ENCODE measurements at regions not wholly inside any gene's neighbourhood (a gene's known extent, or its start where the extent isn't known, plus 50 kb on each side); places are given as distances from the start of the nearest gene placed in this dataset.

GRCh38 chr6:63371104-63371715 lies 51.4 kb upstream of the LGSN start:
- no peak for DNase-seq

DNA sequence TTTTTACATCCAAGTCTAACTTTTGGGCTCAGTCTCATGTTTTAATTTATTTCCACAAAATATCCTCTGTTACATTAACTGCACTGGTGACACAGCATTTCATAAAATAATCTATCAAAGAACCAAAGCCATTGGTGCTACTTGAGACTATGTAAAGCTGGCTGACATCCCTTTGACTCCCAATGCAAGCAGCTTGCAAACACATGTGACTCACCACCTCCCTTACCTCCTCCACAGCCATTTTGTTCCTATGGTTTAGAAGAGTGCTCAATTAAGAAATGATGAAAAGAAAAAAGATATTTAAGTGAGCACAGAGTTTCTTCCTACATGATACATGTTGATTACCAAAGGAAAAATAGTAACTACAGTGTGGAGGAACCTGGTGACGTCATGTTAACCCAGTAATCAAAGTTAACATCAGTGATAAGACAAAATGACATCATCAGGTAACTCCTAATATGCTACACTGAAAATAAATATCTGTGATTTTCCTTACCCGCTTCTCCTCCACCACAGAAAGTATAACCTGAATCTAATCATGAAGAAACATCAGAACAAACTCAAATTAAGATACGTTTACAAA lies 53.3 kb upstream of the LGSN start:
- DNase-seq, result no peak

DNA sequence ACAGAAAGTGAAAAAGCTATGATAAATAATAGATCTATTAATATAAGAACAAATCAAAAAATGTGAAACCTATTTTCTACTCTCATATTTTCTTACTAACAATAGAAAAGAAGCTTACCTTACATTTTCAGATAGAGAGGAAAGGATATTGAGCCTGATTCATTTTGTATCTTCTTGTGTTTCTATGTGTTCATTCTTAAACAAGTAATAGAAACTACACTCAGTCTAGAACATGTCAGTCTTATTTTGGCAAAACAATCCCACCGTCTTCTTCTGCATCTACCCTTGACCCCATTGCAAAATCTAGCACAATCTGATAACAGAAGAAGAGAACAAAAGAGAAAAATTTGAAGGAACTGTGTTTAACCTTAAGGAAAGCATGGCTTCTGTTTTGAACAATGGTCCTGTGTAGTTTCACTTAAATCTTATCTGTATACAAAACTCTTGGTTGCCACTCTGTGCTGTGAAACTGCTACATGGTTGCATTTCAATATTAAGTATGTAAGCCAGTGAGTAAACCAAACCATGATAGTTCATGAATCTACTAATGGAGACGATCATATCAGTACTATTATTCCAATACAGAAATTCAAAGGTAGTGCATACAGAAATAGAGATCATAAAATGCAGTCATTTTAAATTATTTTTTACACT lies 69.5 kb upstream of the LGSN start:
- DNase-seq, result no peak

DNA sequence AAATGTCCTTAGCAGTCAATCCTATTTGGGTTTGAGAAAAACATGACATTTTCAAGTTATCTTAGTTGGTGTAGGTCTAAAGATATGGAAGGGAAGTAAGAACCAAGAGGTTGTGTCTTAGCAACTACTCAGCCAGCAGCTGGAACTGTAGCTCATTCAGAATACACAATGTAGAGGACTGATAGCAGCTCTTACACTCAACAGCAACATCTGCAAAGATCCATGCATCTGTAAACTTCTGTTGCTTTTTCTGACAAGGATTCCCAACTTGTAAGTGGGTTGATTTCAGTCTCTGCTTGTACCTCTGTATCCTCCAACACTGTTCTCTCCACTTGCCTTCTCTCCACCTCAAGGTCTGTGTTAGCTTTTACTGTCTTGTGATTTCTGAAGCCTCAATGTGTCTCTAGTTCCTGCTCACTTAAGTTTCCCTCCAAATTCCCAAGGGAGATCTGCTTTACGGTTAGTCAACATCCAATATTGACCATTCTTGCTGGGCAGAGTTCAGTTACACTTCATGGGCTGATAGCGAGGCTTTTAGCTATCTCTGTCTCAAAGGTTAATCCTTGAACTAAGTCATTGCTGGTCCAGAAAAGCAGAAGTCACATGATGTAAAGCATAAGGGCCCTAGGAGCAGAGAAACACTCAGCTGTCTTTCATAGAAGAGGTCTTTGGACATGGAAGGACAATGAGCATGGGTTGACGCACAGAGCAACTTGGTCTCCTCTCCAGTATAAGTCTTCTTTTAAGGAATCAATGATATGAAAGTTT lies 71.6 kb upstream of the LGSN start:
- DNase-seq, result no peak

- DNase-seq, result no peak
Observed at GRCh38 chr6:63392092-63392724, 72.4 kb upstream of the LGSN start.

- no peak for DNase-seq
Observed at GRCh38 chr6:63394656-63395308, 75.0 kb upstream of the LGSN start.

DNA sequence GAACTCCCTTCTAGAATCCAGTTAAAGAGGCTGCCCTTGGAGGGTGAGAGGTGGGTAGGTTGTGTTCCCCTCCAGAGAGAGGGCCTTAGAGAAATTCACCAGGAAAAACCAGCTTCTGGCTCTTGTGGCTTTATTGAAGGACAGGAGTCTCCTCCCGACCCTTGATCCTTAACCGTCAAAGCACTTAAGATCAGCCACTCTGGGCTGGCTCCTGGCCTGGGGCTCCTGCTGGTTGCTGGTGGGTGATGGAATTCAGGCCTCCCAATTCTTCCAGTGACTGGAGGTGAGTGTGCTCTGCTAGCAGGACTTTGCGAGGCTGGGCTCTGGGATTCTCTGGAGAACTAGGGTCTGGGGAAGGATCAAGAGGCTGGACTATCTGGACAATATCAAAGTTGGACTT lies 75.6 kb upstream of the LGSN start:
- no peak for DNase-seq

- DNase-seq, result no peak
Observed at GRCh38 chr6:63403725-63404124, 83.9 kb upstream of the LGSN start.

DNA sequence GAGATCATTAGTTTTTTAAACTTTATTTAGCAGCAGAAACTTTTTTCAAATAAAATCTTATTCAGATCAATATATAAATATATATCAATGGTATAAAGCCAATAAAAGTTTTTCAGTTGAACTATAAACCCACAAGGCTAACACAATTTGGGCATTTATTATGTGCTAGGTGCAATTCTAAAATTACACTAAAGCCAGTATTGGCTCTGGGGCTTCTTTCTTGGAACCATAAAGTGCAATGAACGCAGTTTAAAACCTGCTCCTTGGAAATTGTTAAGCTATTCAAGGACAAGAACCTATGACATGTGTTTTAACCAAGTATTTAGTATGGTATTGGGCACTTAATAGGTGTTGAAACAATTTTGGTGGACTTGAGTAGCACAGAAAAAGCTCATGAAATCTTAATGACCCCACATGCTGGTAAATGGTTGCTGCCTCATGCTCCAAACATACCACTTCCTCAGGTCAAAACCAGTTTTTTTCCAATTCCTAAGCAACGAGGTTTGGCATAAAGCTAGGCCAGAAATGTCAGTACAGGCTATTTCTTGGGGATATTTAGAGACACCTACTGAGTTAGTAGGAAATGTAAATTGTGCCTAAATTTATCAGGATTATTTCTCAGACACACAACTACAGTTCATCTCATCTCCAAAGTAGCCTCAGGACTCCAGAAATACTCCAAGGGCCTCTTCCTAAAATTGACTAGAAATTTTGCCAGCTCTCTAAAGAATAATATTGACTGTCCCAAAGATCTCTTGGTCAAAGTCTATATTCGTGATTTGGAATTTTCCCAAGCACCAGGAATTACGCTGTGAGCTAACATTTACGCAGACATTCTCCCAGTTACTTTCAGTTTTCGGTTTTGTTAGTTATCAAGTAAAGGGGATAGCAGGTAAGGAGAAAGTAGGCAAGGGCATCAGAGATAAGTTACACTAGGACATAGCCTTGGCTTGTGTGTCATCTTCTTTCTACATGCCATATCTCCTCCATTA lies 90.9 kb upstream of the LGSN start:
- no peak for DNase-seq

DNA sequence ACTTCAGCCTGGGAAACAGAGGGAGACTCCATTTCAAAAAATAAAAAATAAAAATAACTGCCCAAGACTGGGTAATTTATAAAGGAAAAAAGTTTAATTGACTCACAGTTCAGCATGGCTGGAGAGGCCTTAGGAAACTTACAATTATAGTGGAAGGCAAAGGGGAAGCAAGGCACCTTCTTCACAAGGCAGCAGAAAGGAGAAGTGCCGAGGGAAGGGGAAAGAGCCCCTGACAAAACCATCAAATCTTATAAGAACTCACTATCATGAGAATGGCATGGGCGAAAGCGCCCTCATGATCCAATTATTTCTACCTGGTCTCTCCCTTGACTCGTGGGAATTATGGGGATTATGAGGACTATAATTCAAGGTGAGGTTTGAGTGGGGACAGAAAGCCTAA lies 95.5 kb upstream of the LGSN start:
- no peak for DNase-seq

DNA sequence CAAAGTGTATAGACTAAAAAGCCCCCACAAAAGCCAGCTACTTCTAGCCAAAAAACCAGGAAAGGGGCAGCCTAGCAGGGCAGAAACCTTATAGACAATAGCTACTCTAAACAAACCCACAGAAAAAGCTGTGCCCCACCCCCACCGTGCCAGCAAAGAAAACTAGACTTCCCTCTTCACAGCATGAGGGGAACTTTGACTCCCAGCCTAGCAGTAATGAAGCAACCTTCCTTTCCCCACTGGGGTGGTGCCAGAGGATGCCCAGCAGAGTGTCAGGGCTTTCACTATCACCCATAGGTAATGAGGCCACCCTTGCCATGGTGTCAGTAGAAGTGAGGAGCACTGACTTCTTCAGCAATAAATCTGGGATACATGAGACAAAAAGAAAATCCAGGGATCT lies 99.0 kb upstream of the LGSN start:
- DNase-seq, result no peak

GRCh38 chr6:63424636-63425035 lies 104.9 kb upstream of the LGSN start:
- DNase-seq, result no peak

DNA sequence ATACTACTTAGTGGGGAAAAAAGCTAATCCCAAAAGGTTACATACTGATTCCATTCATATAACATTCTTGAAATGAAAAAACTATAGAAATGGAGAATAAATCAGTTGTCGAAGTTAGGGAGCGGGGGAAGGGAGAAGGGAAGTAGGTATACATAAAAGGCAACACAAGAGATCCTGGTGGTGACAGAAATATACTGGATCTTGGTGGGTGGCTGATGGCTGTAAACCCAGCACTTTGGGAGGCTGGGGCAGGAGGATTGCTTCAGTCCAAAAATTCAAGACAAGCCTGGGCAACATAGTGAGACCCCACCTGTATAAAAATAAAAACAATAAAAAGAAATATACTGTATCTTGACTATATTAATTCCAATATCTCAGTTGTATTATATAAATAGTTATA lies 105.7 kb upstream of the LGSN start:
- DNase-seq, result no peak

- no peak for DNase-seq
Observed at GRCh38 chr6:63426844-63427243, 107.1 kb upstream of the LGSN start.

DNA sequence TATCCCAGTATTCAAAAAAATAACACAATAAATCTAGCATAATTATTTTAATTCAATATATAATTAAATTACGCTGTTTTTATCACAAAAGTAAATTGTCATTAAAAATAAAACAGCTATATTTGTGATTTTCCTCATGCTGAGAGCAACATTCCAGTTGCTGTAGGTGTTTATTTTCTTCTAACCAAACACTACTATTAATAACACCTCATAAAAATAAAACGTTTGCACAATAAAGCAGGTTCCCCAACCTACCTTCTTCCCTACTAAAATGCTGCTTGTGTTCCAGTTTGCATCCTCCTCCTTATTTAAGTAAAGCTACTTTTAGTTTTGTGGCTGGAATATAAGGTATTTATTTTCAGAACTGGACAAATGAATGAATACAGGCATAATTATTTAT lies 108.2 kb upstream of the LGSN start:
- no peak for DNase-seq

GRCh38 chr6:63430985-63431519 lies 111.3 kb upstream of the LGSN start:
- no peak for DNase-seq

DNA sequence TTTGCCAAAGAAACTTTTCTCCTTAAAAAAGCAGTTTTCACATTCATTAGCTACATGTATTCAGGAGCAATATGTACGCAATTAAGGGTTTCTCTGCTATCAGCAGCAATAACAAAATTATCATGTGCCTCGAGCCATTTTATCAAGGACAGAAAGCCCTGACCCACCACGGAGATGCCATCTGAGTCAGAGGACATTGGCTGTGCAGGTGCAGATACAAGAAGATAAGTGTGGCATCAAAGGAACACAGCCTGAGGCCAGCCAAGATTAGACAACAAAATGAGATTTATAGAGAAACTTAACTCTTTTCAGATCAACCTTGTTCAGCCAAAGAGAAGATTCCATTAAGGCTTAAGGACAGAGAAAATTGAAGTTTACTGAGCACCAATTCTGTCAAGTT lies 115.2 kb upstream of the LGSN start:
- DNase-seq, result no peak

GRCh38 chr6:63436356-63436755 lies 116.6 kb upstream of the LGSN start:
- no peak for DNase-seq

DNA sequence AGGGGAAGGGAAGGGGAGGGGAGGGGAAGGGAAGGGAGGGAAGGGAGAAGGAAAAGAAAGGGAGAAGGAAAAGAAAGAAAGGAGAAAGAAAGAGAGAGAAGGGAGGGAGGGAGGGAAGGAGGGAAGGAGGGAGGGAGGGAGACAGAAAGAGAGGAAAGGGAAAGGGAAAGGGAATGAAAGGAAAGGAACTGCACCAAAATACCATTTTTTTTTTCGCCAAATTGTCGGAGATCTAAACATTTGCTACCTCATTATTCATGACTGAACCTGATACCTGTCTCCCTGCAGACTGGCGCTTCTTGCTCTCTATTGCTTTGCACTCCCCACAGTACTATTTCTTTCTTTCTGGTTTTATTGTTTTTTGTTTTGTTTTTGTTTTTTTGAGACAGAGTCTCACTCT lies 117.3 kb upstream of the LGSN start:
- no peak for DNase-seq

GRCh38 chr6:63440057-63440456 lies 120.3 kb upstream of the LGSN start:
- no peak for DNase-seq

DNA sequence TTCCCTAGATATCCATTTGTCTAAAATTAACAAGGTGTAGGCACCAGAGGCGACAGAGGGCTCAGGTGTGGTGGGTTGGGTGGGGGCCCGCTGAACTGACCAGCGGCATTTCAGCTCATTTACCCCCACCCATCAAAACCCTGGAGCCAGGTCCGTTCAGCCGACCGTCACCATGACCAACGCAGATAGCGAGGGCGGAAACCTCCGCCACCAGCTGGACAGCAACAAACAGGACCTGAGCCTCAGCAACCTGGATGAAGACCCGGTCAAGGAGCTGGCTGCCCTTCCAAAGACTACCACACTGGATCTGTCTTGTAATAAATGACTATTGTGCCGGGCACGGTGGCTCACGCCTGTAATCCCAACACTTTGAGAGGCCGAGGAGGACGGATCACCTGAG lies 120.8 kb upstream of the LGSN start:
- DNase-seq, result no peak

Measured in DMS79 (cell line).